Body of pancreas (tissue), 4 donors: ENCODE measurements at regions not wholly inside any gene's neighbourhood (a gene's known extent, or its start where the extent isn't known, plus 50 kb on each side); places are given as distances from the start of the nearest gene placed in this dataset.

Source experiments
- POLR2A ChIP-seq, 3 donors: fragments of 450-650 bp; IDR thresholded peaks; one replicate each; pipeline ENCODE4 v1.6.1; 2016; ENCODE audit warnings: antibody characterized with exemption in 3 of 3, mild to moderate bottlenecking in 2 of 3
- TF ChIP-seq, protein P1 (sequence below), 7 experiments: fragments of 450-650 bp in 4 of 7; fragments of 200-600 bp in 3 of 7; sonication (generic) in 3 of 7; IDR thresholded peaks; one replicate each; pipeline ENCODE4 v1.5.1; 2016 to 2019; ENCODE audit warnings: antibody characterized with exemption in 7 of 7

DNA sequence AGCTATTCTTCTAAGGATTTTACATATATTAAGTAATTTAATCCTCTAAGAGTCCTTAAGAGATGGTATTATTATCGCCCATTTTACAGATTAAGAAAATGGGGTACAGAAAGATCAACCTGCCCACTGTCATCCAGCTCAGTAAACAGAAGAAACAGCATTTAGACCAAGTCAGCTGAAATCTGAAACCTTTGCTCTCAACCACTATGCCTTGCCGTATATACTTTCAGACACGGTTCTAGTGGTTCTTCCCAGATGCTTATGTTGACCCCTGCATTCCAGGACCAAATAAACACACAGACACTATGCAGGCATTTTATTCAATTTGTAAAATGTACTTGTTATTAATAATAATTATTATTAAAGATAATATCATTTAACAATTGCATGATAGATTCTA lies 854.8 kb downstream of the KCNJ2 start:
- TF ChIP-seq, protein P1, sequence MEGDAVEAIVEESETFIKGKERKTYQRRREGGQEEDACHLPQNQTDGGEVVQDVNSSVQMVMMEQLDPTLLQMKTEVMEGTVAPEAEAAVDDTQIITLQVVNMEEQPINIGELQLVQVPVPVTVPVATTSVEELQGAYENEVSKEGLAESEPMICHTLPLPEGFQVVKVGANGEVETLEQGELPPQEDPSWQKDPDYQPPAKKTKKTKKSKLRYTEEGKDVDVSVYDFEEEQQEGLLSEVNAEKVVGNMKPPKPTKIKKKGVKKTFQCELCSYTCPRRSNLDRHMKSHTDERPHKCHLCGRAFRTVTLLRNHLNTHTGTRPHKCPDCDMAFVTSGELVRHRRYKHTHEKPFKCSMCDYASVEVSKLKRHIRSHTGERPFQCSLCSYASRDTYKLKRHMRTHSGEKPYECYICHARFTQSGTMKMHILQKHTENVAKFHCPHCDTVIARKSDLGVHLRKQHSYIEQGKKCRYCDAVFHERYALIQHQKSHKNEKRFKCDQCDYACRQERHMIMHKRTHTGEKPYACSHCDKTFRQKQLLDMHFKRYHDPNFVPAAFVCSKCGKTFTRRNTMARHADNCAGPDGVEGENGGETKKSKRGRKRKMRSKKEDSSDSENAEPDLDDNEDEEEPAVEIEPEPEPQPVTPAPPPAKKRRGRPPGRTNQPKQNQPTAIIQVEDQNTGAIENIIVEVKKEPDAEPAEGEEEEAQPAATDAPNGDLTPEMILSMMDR (IDR thresholded peaks at IDR 0.05): no peak
- TF ChIP-seq POLR2A (IDR thresholded peaks at IDR 0.05): no peak
